Astrocyte (in vitro differentiated cells and primary cell): ENCODE measurements at regions not wholly inside any gene's neighbourhood (a gene's known extent, or its start where the extent isn't known, plus 50 kb on each side); places are given as distances from the start of the nearest gene placed in this dataset.

Experiments
- DNase-seq: peaks from one replicate; pipeline ENCODE4 v3.0.0-alpha.2; 2010; ENCODE audit warnings: low read depth
- FAIRE-seq: peaks from 2 replicates; lab custom pipeline; 2011; peaks lifted over from hg19 to GRCh38; lab: Jason Lieb, UNC
- H2AFZ ChIP-seq: 2 replicates; pipeline ENCODE4 v1.6.0; 2012; ENCODE audit warnings: low read depth, low read length, inconsistent platforms
- H3K27ac ChIP-seq: 2 replicates; pipeline ENCODE4 v1.5.1; 2011; ENCODE audit warnings: low read depth, low read length, inconsistent platforms
- H3K27me3 ChIP-seq: 2 replicates; pipeline ENCODE4 v1.6.0; 2011; ENCODE audit warnings: low read length, inconsistent platforms; ENCODE audit not compliant: insufficient read depth
- H3K36me3 ChIP-seq: 2 replicates; pipeline ENCODE4 v1.5.1; 2011; ENCODE audit warnings: low read length, inconsistent platforms; ENCODE audit not compliant: insufficient read depth
- H3K4me1 ChIP-seq: 2 replicates; pipeline ENCODE4 v1.5.1; 2011; ENCODE audit warnings: low read length, inconsistent platforms; ENCODE audit not compliant: insufficient read depth
- H3K4me2 ChIP-seq: 2 replicates; pipeline ENCODE4 v1.6.0; 2012; ENCODE audit warnings: low read length, inconsistent platforms
- H3K4me3 ChIP-seq: 2 replicates; pipeline ENCODE4 v1.5.1; 2011; ENCODE audit warnings: low read depth, mild to moderate bottlenecking, low read length, inconsistent platforms; ENCODE audit not compliant: insufficient read depth
- H3K79me2 ChIP-seq: 2 replicates; pipeline ENCODE4 v1.6.0; 2012; ENCODE audit warnings: mild to moderate bottlenecking, low read length, inconsistent platforms; ENCODE audit not compliant: insufficient read depth
- H3K9ac ChIP-seq: 2 replicates; pipeline ENCODE4 v1.6.0; 2012; ENCODE audit warnings: mild to moderate bottlenecking, low read length, inconsistent platforms
- H3K9me3 ChIP-seq: 2 replicates; pipeline ENCODE4 v1.5.1; 2012; ENCODE audit warnings: low read depth, mild to moderate bottlenecking, low read length, inconsistent platforms; ENCODE audit not compliant: insufficient read depth
- H4K20me1 ChIP-seq: 2 replicates; pipeline ENCODE4 v1.6.0; 2012; ENCODE audit warnings: low read length, inconsistent platforms; ENCODE audit not compliant: insufficient read depth
- H3K27ac Mint-ChIP-seq: one replicate; pipeline ENCODE4 v1.8.0; 2021; ENCODE audit warnings: mild to moderate bottlenecking, mixed read lengths; ENCODE audit not compliant: unreplicated experiment
- H3K27me3 Mint-ChIP-seq: one replicate; pipeline ENCODE4 v1.8.0; 2021; ENCODE audit warnings: low read depth, mixed read lengths; ENCODE audit not compliant: unreplicated experiment
- H3K36me3 Mint-ChIP-seq: one replicate; pipeline ENCODE4 v1.8.0; 2021; ENCODE audit warnings: low read depth, mixed read lengths; ENCODE audit not compliant: unreplicated experiment
- H3K4me1 Mint-ChIP-seq: one replicate; pipeline ENCODE4 v1.8.0; 2021; ENCODE audit warnings: low read depth, mixed read lengths; ENCODE audit not compliant: unreplicated experiment
- H3K4me3 Mint-ChIP-seq: one replicate; pipeline ENCODE4 v1.8.0; 2021; ENCODE audit warnings: mild to moderate bottlenecking, moderate library complexity, mixed read lengths; ENCODE audit not compliant: unreplicated experiment
- H3K9me3 Mint-ChIP-seq: one replicate; pipeline ENCODE4 v1.8.0; 2021; ENCODE audit warnings: mild to moderate bottlenecking, mixed read lengths; ENCODE audit not compliant: unreplicated experiment
- CTCF ChIP-seq: IDR thresholded peaks from 2 replicates; pipeline ENCODE4 v1.5.1; 2011; ENCODE audit warnings: low read depth, mild to moderate bottlenecking, inconsistent platforms, low read length, moderate library complexity; ENCODE audit not compliant: insufficient read depth
- EZH2 ChIP-seq: IDR thresholded peaks from 2 replicates; pipeline ENCODE4 v1.6.1; 2012; ENCODE audit warnings: mild to moderate bottlenecking, low read length, inconsistent platforms; ENCODE audit not compliant: insufficient read depth

GRCh38 chr15:70212963-70213315 is 115.2 kb upstream of the TLE3 start:
- H3K4me1 ChIP-seq = no peaks in the 10 kb centered on the region
- no peaks in the 10 kb centered on the region for H3K79me2 ChIP-seq
- Mint-ChIP-seq H3K36me3 (peaks cover 1% of the 10 kb centered on the region), H3K4me3 (peak overlapping the region; percentile 35), H3K27me3 (peaks cover 81% of the 10 kb centered on the region), H3K27ac (no peak overlapping the region), H3K4me1 (no peaks in the 10 kb centered on the region), H3K9me3 (peaks cover 4% of the 10 kb centered on the region)
- H3K36me3 ChIP-seq = no peaks in the 10 kb centered on the region
- DNase-seq = no peak
- peaks cover 14% of the 10 kb centered on the region for H3K27me3 ChIP-seq
- FAIRE-seq = no peak
- H4K20me1 ChIP-seq = no peaks in the 10 kb centered on the region
- no peak overlapping the region for H3K4me2 ChIP-seq
- no peaks in the 10 kb centered on the region for H3K9me3 ChIP-seq
- H3K9ac ChIP-seq = no peak overlapping the region
- H3K4me3 ChIP-seq = no peak overlapping the region
- no peak overlapping the region for H2AFZ ChIP-seq
- no peak overlapping the region for H3K27ac ChIP-seq
- TF ChIP-seq CTCF (no peak), EZH2 (no peak)

- DNase-seq (peak; percentile 68), FAIRE-seq (no peak)
- Histone ChIP-seq H3K4me2 (no peak overlapping the region), H3K27me3 (peaks cover 13% of the 10 kb centered on the region), H3K9ac (no peak overlapping the region), H3K36me3 (no peaks in the 10 kb centered on the region), H3K4me3 (no peak overlapping the region), H3K4me1 (no peaks in the 10 kb centered on the region), H3K27ac (no peak overlapping the region), H3K79me2 (no peaks in the 10 kb centered on the region), H4K20me1 (no peaks in the 10 kb centered on the region), H3K9me3 (no peaks in the 10 kb centered on the region), H2AFZ (no peak overlapping the region)
- H3K9me3 Mint-ChIP-seq = peaks cover 4% of the 10 kb centered on the region
- H3K4me3 Mint-ChIP-seq = peak overlapping the region; percentile 35
- H3K27me3 Mint-ChIP-seq = peaks cover 80% of the 10 kb centered on the region
- H3K36me3 Mint-ChIP-seq = peaks cover 1% of the 10 kb centered on the region
- H3K4me1 Mint-ChIP-seq = no peaks in the 10 kb centered on the region
- H3K27ac Mint-ChIP-seq = no peak overlapping the region
- TF ChIP-seq CTCF (no peak), EZH2 (no peak)
Observed at GRCh38 chr15:70212286-70212962, 114.7 kb upstream of the TLE3 start.

- Histone ChIP-seq H3K4me1 (no peaks in the 10 kb centered on the region), H3K4me3 (no peak overlapping the region), H2AFZ (no peak overlapping the region), H3K27ac (no peak overlapping the region), H3K4me2 (no peak overlapping the region), H4K20me1 (no peaks in the 10 kb centered on the region), H3K27me3 (peaks cover 20% of the 10 kb centered on the region), H3K36me3 (no peaks in the 10 kb centered on the region), H3K9ac (no peak overlapping the region), H3K79me2 (no peaks in the 10 kb centered on the region), H3K9me3 (no peaks in the 10 kb centered on the region)
- peaks cover 1% of the 10 kb centered on the region for H3K36me3 Mint-ChIP-seq
- peaks cover 78% of the 10 kb centered on the region for H3K27me3 Mint-ChIP-seq
- H3K27ac Mint-ChIP-seq = no peak overlapping the region
- DNase-seq (no peak), FAIRE-seq (no peak)
- H3K4me1 Mint-ChIP-seq = no peaks in the 10 kb centered on the region
- peaks cover 4% of the 10 kb centered on the region for H3K9me3 Mint-ChIP-seq
- H3K4me3 Mint-ChIP-seq = no peak overlapping the region
- TF ChIP-seq EZH2 (no peak), CTCF (no peak)
Observed at GRCh38 chr15:70210528-70210927, 112.8 kb upstream of the TLE3 start.
